GM13977 (cell line): ENCODE measurements at regions not wholly inside any gene's neighbourhood (a gene's known extent, or its start where the extent isn't known, plus 50 kb on each side); places are given as distances from the start of the nearest gene placed in this dataset.

Source experiments
- DNase-seq: peaks from one replicate; pipeline ENCODE4 v3.0.0; 2012; ENCODE audit warnings: low spot score
- CTCF ChIP-seq: IDR thresholded peaks from 2 replicates; pipeline ENCODE4 v1.5.1; 2012; ENCODE audit warnings: mild to moderate bottlenecking, control low read depth; ENCODE audit not compliant: insufficient read depth; ENCODE audit errors: extremely low read depth, missing control alignments
- in situ Hi-C: fragments of 300-500 bp; cut with MboI; formaldehyde crosslinking; loops from one replicate; pipeline ENCODE4 v1.12.0; 2022; ENCODE audit warnings: low sequenced_read_pairs, low pct_unique_long_range_greater_than_20kb, mixed read lengths, inconsistent platforms; ENCODE audit not compliant: unreplicated experiment

DNA sequence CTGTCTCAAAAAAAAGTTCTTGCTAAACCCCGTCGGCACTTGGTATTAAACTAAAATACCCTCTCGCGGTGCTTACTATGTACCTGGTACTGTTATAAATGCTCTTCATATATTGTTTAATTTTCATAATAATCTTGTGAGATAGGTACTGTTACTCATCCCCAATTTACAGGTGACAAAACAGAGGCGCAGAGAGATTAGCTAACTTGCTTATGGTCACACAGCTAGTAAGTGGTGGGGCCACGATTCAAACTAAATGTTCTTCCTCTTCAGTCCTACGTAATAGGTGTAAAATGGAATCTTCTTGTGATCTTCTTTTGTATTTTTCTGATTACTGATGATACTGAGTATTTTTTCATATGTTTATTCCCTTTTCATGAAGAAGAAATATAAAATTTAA, 51.3 kb downstream of the TET3 start:
- in situ Hi-C loops, result no loop called here
- no peak for TF ChIP-seq CTCF
- no peak for DNase-seq

- DNase-seq, result no peak
- in situ Hi-C loops, result no loop called here
- no peak for TF ChIP-seq CTCF
These were observed 51.9 kb downstream of the TET3 start for GRCh38 chr2:74036450-74037195.

- in situ Hi-C loops, result no loop called here
- no peak for TF ChIP-seq CTCF
- DNase-seq, result peak; percentile 64
These were observed 52.7 kb downstream of the TET3 start for GRCh38 chr2:74037379-74037860.

DNA sequence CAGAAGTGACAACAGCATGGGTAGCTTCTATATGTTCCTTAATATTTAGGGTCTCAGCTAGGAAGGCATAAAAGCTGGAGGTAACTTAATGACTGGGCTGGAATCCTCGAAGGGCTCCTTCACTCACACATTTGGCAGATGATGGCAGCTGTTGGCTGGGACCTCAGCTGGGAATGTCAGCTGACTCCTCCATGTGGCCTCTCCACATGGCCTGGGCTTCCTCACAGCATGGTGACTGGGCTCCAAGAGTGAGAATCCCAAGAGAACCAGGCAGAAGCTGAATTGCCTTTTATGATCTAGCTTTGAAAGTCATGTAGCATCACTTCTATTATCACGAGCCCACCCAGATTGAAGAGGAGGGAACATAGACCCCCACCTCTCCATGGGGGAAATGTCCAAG, 54.9 kb downstream of the TET3 start:
- no peak for DNase-seq
- in situ Hi-C loops, result no loop called here
- no peak for TF ChIP-seq CTCF

DNA sequence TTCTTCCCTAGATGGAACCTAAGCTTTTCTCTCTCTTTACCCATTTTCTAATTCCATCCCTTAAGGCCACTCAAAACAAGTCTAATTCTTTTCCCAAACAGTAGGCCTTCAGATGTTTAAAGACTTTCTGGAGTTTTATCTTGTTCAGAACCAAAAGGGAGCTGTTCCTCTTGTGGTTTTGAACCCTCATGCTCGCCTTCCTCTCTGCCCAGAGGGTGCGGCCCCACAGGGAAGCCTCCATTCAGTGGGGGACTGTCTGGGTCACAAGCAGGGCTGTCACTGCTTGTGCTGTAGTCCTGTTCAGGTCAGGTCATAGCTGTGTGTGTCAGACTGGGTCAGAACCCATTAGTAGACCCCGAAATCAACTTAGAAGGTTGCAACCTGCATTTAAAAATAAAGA, 56.5 kb downstream of the TET3 start:
- DNase-seq, result no peak
- in situ Hi-C loops, result no loop called here
- TF ChIP-seq CTCF, result no peak

GRCh38 chr2:74041726-74042125, 57.0 kb downstream of the TET3 start:
- no peak for TF ChIP-seq CTCF
- DNase-seq, result no peak
- in situ Hi-C loops, result no loop called here
